GM12872 (cell line): ENCODE measurements at regions not wholly inside any gene's neighbourhood (a gene's known extent, or its start where the extent isn't known, plus 50 kb on each side); places are given as distances from the start of the nearest gene placed in this dataset.

Experiments
- TF ChIP-seq, protein P1 (sequence below): IDR thresholded peaks from 3 replicates; pipeline ENCODE4 v1.5.1; 2011; ENCODE audit warnings: low read depth, mild to moderate bottlenecking, low read length, moderate library complexity; ENCODE audit not compliant: insufficient read depth

DNA sequence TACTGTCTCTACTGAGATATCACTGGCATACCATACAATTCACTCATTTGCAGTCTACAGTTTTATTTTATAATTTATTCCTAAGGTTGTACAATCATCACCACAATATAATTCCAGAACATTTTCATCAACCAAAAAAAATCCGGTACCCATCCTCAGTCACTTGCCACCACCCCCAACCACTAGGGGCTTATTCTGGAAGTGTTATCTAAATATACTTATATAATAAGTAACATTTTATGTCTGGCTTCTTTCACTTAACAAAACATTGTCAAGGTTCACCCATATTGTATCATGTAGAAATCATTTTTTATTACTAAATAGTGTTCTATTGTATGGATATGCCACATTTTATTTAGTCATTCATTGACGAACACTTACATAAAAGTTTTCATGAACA is 440.8 kb downstream of the RNF144A start:
- TF ChIP-seq, protein P1, sequence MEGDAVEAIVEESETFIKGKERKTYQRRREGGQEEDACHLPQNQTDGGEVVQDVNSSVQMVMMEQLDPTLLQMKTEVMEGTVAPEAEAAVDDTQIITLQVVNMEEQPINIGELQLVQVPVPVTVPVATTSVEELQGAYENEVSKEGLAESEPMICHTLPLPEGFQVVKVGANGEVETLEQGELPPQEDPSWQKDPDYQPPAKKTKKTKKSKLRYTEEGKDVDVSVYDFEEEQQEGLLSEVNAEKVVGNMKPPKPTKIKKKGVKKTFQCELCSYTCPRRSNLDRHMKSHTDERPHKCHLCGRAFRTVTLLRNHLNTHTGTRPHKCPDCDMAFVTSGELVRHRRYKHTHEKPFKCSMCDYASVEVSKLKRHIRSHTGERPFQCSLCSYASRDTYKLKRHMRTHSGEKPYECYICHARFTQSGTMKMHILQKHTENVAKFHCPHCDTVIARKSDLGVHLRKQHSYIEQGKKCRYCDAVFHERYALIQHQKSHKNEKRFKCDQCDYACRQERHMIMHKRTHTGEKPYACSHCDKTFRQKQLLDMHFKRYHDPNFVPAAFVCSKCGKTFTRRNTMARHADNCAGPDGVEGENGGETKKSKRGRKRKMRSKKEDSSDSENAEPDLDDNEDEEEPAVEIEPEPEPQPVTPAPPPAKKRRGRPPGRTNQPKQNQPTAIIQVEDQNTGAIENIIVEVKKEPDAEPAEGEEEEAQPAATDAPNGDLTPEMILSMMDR, result no peak

- TF ChIP-seq, protein P1, result no peak
These were observed 441.7 kb downstream of the RNF144A start for GRCh38 chr2:7358865-7359447.

DNA sequence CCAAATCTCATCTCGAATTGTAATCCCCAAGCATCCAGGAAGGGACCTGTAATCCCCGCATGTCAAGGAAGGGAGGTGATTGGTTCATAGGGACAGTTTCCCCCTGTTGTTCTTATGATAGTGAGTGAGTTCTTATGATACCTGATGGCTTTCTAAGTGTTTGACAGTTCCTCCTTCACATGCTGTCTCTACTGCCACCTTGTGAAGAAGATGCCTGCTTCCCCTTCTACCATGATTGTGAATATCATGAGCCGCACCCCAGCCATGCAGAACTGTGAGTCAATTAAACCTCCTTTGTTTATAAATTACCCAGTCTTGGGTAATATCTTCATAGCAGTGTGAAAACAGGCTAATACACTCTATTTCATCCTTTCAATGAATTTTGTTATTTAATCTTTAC is 446.7 kb downstream of the RNF144A start:
- TF ChIP-seq, protein P1, result peak; percentile 12; the same call in 1 of the 3 replicates

- TF ChIP-seq, protein P1, result no peak
These were observed 451.0 kb downstream of the RNF144A start for GRCh38 chr2:7368211-7368610.

DNA sequence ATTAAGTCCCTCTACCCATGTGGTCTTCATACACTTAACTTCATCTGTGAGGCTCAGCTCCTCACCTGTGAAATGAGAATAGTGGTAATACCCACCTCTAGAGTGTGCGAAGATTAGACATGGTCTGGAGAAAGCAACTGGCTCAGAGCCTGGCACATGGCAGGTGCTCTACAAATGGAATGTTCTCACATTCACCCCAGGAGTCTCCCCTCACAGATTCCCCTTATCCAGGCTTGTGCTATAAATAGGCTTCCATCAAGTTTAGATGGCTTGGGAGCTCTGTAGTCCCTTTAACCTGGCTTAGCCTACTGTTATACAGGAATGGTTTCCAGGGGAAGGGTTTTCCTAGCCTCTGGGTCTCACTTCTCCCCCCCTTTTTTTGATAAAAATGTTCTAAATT is 455.9 kb downstream of the RNF144A start:
- TF ChIP-seq, protein P1, result no peak

GRCh38 chr2:7375901-7376300 is 458.7 kb downstream of the RNF144A start:
- TF ChIP-seq, protein P1, result no peak

DNA sequence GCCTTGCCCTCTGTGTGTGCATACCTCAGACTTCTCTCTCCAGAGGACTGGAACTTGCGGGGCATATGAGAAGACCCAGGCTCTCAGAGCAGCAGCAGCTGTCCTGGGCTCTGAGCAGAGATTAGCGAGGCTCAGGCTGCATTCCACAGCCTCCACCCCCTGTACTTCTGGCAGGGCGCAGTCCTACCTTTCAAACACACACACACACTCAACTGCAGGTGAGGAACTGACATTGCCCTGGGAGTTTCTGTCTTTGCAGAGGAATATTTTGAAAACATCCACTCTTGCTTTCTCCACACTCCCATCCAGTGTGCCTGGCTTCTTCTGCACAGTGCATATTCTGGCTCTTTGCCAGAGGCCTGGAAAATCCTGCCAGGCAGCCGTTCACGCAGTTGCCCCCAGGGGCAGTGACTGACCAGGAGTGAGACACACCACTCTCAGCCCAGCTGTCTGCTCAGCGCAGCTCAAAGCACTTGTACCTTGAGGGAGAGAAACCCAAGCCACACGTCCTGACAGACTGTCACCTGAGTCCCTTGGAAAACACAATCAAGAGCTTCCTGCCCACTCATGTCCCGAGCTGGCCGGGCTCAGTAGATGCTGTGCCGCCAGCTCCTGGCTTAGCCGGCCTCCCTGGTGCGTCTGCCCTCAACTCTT is 460.8 kb downstream of the RNF144A start:
- TF ChIP-seq, protein P1, result no peak
